ENCODE measurements at regions not wholly inside any gene's neighbourhood (a gene's known extent, or its start where the extent isn't known, plus 50 kb on each side); places are given as distances from the start of the nearest gene placed in this dataset.
"Not testable (repeated sequence)": the region's sequence is repeated elsewhere in the genome, so short reads cannot be mapped to it uniquely, and the experiment has no call there.

DNA sequence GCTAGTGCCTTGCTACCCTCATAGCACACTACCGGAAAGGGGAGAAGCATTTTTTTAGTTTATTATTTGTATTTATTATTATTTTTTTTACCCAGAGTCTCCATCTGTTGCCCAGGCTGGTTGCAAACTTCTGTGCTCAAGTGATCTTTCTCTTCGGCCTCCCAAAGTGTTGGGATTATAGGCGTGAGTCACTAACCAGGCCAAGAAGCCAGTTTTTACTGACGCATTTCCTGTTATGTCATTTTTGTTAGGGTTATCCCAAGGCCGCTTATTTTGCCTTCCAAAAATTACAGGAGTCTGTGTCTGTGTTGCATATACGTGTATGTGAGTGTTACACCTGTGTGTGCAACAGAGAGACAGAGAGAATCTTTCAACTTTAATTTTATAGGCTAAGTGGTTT lies 404.5 kb downstream of the GBA3 start:
- Histone ChIP-seq H3K4me3 (no peak overlapping the region), H3K27me3 (ENCODE audit: low read depth) (no peaks in the 10 kb centered on the region), H3K4me1 (no peaks in the 10 kb centered on the region), H3K27ac (replicated peaks) (no peak overlapping the region), H3K9me3 (replicated peaks) (peaks cover 22% of the 10 kb centered on the region), H3K36me3 (no peaks in the 10 kb centered on the region)
- no peak for DNase-seq
- intact Hi-C loops (cut with micrococcal nuclease) = no loop called here
- TF ChIP-seq, protein P1, sequence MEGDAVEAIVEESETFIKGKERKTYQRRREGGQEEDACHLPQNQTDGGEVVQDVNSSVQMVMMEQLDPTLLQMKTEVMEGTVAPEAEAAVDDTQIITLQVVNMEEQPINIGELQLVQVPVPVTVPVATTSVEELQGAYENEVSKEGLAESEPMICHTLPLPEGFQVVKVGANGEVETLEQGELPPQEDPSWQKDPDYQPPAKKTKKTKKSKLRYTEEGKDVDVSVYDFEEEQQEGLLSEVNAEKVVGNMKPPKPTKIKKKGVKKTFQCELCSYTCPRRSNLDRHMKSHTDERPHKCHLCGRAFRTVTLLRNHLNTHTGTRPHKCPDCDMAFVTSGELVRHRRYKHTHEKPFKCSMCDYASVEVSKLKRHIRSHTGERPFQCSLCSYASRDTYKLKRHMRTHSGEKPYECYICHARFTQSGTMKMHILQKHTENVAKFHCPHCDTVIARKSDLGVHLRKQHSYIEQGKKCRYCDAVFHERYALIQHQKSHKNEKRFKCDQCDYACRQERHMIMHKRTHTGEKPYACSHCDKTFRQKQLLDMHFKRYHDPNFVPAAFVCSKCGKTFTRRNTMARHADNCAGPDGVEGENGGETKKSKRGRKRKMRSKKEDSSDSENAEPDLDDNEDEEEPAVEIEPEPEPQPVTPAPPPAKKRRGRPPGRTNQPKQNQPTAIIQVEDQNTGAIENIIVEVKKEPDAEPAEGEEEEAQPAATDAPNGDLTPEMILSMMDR (IDR thresholded peaks at IDR 0.05; ENCODE audit: borderline replicate concordance) = no peak

- Histone ChIP-seq H3K27ac (replicated peaks) (no peak overlapping the region), H3K36me3 (no peaks in the 10 kb centered on the region), H3K27me3 (ENCODE audit: low read depth) (no peaks in the 10 kb centered on the region), H3K4me1 (no peaks in the 10 kb centered on the region), H3K9me3 (replicated peaks) (peaks cover 22% of the 10 kb centered on the region), H3K4me3 (no peak overlapping the region)
- DNase-seq = no peak
- TF ChIP-seq, protein P1 (IDR thresholded peaks at IDR 0.05; ENCODE audit: borderline replicate concordance) = no peak
- intact Hi-C loops (cut with micrococcal nuclease) = no loop called here
Measured at GRCh38 chr4:23091711-23092110, 399.0 kb downstream of the GBA3 start.

- intact Hi-C loops (cut with micrococcal nuclease) = no loop called here
- Histone ChIP-seq H3K4me1 (no peaks in the 10 kb centered on the region), H3K4me3 (no peak overlapping the region), H3K27me3 (ENCODE audit: low read depth) (no peaks in the 10 kb centered on the region), H3K27ac (replicated peaks) (no peak overlapping the region), H3K36me3 (no peaks in the 10 kb centered on the region), H3K9me3 (replicated peaks) (peaks cover 8% of the 10 kb centered on the region)
- TF ChIP-seq, protein P1 (IDR thresholded peaks at IDR 0.05; ENCODE audit: borderline replicate concordance) = no peak
- DNase-seq = no peak
Measured at GRCh38 chr4:23085249-23085568, 392.5 kb downstream of the GBA3 start.

DNA sequence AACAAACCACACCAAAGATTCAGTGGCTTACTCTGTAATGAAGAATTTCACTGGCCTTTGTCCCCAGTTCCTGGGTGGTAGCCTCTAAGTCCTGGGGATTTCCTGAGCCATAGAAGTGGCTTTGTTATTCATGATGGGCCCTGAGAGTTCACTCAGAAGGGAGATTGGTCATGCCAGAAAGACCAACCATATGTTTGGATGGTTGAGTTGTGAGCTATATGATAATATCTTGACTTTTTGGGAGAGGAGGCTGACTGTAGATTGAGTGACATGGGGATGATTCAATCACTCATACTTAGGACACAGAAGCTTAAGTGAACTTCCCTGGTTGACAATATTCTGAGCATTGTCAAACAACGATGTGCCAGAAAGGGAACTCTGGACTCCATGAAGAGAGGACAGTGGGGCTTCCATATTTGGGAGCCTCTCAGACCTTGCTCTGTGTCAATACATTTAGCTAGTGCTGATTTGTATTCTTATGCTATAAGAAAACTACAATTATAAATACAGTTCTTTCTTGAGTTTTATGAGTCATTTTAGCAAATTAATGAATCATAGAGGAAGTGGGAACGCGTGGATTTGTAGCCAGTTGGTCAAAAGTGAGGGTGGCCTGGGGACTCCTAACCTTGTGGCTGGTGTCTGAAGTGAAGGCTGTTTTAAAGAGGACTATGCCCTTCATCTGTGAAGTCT lies 392.0 kb downstream of the GBA3 start:
- Histone ChIP-seq H3K27ac (replicated peaks) (no peak overlapping the region), H3K4me1 (no peaks in the 10 kb centered on the region), H3K9me3 (replicated peaks) (peaks cover 13% of the 10 kb centered on the region), H3K36me3 (no peaks in the 10 kb centered on the region), H3K4me3 (no peak overlapping the region), H3K27me3 (ENCODE audit: low read depth) (no peaks in the 10 kb centered on the region)
- TF ChIP-seq, protein P1 (IDR thresholded peaks at IDR 0.05; ENCODE audit: borderline replicate concordance) = no peak
- DNase-seq = no peak
- intact Hi-C loops (cut with micrococcal nuclease) = no loop called here

- no peak for DNase-seq
- intact Hi-C loops (cut with micrococcal nuclease) = no loop called here
- TF ChIP-seq, protein P1 (IDR thresholded peaks at IDR 0.05; ENCODE audit: borderline replicate concordance) = no peak
- Histone ChIP-seq H3K27me3 (ENCODE audit: low read depth) (no peaks in the 10 kb centered on the region), H3K9me3 (replicated peaks) (peaks cover 22% of the 10 kb centered on the region), H3K36me3 (no peaks in the 10 kb centered on the region), H3K4me1 (no peaks in the 10 kb centered on the region), H3K4me3 (no peak overlapping the region), H3K27ac (replicated peaks) (no peak overlapping the region)
Measured at GRCh38 chr4:23083391-23083790, 390.7 kb downstream of the GBA3 start.

DNA sequence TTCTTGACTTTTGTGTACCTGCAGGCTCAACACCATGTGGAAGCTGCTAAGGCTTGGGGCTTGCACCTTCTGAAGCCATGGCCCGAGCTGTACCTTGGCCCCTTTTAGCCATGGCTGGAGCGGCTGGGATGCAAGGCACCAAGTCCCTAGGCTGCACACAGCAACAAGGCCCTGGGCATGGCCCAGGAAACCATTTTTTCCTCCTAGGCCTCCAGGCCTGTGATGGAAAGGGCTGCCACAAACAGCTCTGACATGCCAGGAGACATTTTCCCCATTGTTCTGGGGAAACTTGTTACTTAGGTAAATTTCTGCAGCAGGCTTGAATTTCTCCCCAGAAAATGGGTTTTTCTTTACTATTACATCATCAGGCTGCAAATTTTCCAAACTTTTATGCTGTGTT lies 387.4 kb downstream of the GBA3 start:
- H3K27me3 ChIP-seq (ENCODE audit: low read depth); H3K4me3 ChIP-seq; H3K27ac ChIP-seq (replicated peaks); intact Hi-C loops (cut with micrococcal nuclease); H3K4me1 ChIP-seq; DNase-seq; H3K36me3 ChIP-seq: not testable (repeated sequence)
- peaks cover 22% of the 10 kb centered on the region for H3K9me3 ChIP-seq (replicated peaks)
